ENCODE measurements at regions not wholly inside any gene's neighbourhood (a gene's known extent, or its start where the extent isn't known, plus 50 kb on each side); places are given as distances from the start of the nearest gene placed in this dataset.
"Not testable (repeated sequence)": the region's sequence is repeated elsewhere in the genome, so short reads cannot be mapped to it uniquely, and the experiment has no call there.

DNA sequence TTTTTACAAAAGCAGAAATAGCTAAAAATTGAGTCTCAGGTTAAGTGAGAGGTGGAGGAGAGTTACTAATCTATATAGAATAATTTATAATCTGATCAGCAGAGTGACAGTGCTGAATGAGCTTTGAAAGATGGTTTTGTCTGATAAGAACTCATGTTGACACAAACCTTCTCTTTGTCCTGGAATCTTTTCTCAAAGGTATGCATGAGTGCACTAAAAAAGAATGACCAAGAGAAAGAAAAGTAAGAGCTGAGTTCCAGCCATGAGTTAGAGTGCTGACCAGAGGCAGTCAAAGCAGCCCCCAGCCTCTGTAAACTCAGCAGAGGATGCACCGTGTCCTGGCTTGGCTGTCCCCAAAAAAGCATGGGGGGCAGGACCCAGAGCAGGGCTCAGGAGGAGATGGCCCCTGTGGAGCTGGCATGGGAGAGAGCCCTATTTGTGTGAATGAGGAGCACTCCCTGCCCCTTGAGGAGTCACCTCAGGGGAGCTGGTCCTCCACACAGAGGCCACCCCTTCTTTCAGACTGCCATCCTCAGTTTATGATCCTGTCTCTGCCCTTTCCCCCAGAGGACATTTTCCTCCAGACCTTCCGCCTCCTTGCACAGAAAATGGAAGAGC, 129.8 kb downstream of the SEC23A start:
- no peak for DNase-seq

GRCh38 chr14:38972511-38972910, 130.5 kb downstream of the SEC23A start:
- no peak for DNase-seq

- no peak for DNase-seq
Measured at GRCh38 chr14:38971258-38971921, 131.6 kb downstream of the SEC23A start.

DNA sequence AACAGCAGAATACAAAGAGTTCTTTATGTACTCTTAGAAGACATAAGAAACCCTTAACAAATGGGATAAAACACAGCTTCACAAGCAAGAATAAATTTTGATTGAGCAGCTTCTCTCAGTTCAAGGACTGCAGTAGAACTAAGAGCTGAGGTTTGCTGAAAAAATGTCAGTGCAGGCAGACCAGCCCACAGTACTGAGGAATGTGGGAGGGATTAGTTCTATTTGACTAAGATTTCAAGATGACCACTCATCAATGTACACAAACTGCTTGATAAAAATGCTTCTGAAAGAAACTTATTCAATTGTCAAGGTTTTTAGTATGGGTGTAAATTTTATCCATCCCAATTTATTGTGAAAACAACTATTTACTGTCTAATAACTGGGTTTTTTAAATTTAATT, 138.4 kb downstream of the SEC23A start:
- no peak for DNase-seq

DNA sequence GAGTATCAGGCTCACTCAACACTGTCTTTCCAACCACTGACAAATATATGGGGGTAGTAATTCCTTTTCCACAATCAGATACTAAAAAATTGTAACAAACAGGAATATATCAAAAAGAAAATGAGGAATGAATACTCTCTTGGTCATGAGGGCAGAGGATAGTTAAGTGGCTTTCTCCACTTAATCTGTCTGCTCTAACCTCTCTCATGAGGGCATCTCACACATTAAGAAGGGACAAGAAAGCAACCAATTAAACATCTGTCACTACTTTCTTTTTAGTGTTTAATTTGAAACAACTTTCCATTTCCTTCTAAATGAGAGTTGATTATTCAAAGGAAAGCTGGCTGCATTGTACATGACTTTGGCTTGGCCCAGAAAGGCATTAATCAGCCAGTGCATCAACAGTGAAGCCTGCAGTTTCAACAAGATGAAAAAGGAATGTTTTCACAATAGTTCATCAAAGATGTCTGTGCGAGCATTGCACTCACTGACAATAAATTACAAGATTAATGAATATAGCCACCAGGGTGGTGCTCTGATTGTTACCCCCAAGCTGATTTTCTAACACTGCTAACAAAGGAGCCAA, 142.0 kb downstream of the SEC23A start:
- DNase-seq, result no peak

GRCh38 chr14:38959021-38959420, 144.0 kb downstream of the SEC23A start:
- no peak for DNase-seq

DNA sequence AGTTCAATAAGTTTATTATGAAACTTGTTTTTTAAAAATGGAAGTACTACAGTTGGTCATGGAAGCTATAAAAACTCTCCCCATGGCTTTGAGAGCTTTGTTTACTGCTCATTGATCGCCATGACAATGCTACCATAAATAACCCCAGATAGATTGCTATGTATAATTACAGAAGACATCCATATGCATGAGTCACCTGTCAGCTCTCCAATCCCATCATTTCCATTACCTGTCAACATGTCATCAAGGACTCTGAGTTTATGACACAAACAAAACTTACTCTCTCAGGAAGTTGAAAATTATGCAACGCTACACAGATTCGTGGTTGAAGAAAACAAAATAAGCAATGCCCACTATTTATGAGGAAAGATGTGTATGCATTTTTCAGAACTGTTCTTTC, 144.4 kb downstream of the SEC23A start:
- DNase-seq, result no peak

- no peak for DNase-seq
Measured at GRCh38 chr14:38951451-38951850, 151.6 kb downstream of the SEC23A start.

DNA sequence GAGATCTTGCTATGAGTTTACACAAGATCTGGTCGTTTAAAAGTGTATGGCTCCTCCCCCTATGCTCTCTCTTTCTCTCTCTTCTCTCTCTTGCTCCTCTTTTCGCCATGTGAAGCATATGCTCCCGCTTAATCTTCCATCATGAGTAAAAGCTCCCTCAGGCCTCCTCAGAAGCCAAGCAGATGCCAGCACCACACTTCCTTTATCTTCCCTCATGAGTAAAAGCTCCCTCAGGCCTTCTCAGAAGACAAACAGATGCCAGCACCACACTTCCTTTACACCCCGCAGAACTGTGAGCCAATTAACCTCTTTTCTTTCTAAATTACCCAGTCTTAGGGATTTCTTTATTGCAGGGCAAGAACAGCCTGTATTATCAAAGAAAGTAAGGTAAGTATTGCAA, 152.4 kb downstream of the SEC23A start:
- no peak for DNase-seq

GRCh38 chr14:38948576-38948975, 154.5 kb downstream of the SEC23A start:
- DNase-seq, result no peak

DNA sequence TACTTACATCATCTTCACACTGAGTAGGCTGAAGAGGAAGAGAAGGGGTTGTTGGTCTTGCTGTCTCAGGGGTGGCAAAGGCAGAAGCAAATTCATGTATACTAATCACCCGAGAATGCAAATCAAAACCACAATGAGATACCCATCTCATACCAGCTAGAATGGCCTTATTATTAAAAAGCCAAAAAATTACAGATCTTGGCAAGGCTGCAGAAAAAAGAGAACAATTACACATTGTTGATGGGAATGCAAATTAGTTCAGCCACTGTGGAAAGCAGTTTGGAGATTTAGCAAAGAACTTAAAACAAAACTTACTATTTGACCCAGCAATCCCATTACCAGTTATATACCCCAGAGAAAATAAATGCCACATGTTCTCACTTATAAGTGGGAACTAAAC, 154.9 kb downstream of the SEC23A start:
- DNase-seq, result no peak

- DNase-seq, result no peak
Measured at GRCh38 chr14:38947343-38947742, 155.7 kb downstream of the SEC23A start.

GRCh38 chr14:38944691-38945090, 158.3 kb downstream of the SEC23A start:
- no peak for DNase-seq

- no peak for DNase-seq
Measured at GRCh38 chr14:38941488-38941887, 161.5 kb downstream of the SEC23A start.

- not testable (repeated sequence) for DNase-seq
Measured at GRCh38 chr14:38932653-38933000, 170.4 kb downstream of the SEC23A start.

- no peak for DNase-seq
Measured at GRCh38 chr14:38931969-38932652, 170.9 kb downstream of the SEC23A start.

GRCh38 chr14:38930898-38931297, 172.1 kb downstream of the SEC23A start:
- DNase-seq, result no peak

DNA sequence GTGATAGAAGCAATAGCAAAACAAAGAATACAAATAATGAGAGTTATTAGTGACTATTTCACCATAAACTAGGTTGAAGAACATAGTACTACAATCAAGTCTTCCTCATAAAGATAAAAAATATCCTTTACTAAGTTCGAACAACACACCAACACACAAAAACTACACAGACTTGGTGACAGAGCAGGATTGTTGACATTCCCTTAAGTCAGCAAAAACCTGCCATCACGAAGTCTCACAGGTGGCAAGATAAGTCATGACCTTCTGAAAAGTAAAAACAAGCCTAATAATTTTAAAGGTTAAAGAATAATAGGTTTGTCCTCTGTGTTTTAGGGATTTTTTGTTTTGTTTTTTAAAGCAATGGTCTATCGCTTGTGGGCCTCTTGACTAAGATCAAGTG, 173.0 kb downstream of the SEC23A start:
- DNase-seq, result no peak

DNA sequence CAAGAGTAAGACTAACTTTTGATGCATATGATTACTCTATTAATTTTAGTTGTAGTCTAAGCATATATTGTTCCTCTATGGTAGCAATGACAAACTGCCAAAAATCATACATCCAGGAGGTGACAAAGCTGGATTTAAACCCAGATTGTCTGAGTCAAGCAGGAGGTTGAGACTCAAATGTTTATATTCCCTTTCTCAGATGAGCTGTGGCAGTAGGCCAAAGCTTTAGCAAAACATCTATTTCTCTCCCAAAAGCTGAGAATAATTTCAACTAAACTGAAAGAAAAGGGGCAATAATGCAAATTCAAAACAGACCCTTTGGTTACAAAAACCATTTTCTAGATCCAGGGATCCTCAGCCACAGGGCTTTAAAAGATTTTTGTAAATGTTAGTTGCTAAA, 173.6 kb downstream of the SEC23A start:
- no peak for DNase-seq

DNA sequence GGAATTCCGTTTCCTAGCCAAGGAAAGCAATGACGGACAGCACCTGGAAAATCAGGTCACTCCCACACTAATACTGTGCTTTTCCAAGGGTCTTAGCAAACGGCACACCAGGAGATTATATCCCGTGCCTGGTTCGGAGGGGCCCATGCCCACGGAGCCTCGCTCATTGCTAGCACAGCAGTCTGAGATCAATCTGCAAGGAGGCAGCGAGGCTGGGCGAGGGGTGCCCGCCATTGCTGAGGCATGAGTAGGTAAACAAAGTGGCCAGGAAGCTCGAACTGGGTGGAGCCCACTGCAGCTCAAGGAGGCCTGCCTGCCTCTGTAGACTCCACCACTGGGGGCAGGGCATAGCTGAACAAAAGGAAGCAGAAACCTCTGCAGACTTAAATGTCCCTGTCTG, 181.1 kb downstream of the SEC23A start:
- DNase-seq, result not testable (repeated sequence)

- DNase-seq, result no peak
Measured at GRCh38 chr14:38915125-38915524, 187.9 kb downstream of the SEC23A start.

DNA sequence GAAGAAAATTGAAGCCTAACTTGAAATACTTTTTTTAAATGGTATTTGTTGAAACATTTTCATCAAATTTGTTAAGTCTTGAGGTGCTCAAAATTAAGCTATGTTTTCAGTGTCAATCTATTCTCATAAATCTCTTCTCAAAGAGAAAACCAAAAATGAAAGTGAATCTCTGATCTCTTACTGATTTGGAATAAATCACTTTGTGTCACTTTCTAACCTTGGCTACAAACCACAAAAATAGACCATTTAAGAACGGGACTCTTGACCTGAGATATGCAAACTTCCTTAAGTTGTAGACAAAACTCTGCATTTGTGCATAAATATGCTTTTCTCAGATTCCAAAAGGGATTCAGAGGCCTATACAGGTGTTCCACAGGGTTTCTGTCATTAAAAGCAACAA, 192.9 kb downstream of the SEC23A start:
- no peak for DNase-seq

GRCh38 chr14:38904959-38905358, 198.1 kb downstream of the SEC23A start:
- DNase-seq, result no peak

DNA sequence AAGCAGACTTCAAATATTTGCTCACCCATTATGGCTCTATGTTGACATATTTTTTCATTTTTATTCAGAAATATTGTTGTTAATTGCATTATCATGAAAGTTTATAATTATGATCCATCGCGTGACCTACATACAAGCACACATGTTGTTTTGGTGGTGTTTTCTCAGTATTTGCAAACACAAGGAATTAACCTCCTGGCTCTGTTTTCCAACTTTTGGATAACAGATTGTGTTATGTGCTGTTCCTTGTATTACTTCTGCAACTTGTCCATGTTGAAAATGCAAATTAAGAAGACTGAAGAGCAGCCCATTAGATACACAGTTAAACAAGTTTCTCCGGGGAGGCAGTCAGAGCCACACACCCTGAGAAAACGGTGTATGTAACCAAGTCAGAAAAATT, 201.2 kb downstream of the SEC23A start:
- no peak for DNase-seq

All from suppressor macrophage (primary cell).